ENCODE measurements at regions not wholly inside any gene's neighbourhood (a gene's known extent, or its start where the extent isn't known, plus 50 kb on each side); places are given as distances from the start of the nearest gene placed in this dataset.

DNA sequence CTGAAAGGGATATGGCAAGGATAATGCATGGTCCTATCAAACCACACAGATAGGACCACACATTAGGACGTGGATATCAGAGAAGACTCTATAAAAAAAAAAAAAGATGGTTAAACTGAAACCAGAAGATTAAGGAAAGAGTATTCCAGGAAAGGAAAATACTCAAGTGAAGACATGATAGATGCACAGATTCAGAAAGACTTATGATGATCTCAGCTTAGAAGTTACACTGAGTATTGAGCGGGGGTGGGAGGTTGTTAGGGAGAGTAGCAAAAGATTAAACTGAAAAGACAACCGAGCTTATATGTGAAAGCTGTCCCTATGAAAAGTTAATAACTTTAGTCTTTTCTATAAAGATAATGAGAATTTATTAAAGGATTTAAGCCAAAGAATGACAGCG, 211.0 kb upstream of the EMCN start:
- Mint-ChIP-seq H3K27ac (ENCODE audit: low read depth) (no peak overlapping the region), H3K27me3 (no peaks in the 10 kb centered on the region), H3K36me3 (ENCODE audit: insufficient read depth) (no peaks in the 10 kb centered on the region), H3K9me3 (peaks cover 3% of the 10 kb centered on the region), H3K4me3 (no peak overlapping the region), H3K4me1 (no peaks in the 10 kb centered on the region)
- no peak for ATAC-seq (replicated peaks; ENCODE audit: extremely low read depth, poor library complexity, severe bottlenecking)
- no peak for DNase-seq (ENCODE audit: low spot score in 2 of 2)

DNA sequence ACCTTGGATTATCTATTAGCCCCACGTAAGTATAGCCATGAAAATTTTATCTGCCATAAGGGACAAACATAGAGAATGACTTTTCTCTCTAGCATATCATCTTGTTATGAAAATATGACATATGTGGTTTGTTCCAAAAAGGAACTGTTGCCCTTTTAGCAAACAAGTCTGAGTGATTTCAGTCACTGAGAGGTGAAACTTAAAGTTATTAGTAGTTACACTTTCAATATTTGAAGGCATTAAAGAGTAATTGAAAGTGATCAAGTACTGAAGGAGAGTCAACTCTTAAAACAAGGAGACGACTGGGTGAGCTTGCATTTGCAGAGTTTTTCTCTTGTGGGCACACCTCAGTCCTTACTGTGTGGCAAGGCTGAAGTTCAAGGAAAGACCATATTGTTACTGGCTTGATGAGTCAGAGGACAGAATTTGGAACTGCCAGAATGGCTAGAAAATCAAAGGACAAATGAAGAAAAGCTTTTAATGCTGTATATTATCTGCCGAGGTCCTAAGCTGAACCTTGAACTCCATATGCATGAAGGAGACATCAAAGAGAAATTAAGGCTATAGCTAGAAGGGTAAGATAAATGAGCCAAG, 205.1 kb upstream of the EMCN start:
- H3K27ac Mint-ChIP-seq (ENCODE audit: low read depth): no peak overlapping the region
- peaks cover 34% of the 10 kb centered on the region for H3K27me3 Mint-ChIP-seq
- DNase-seq (ENCODE audit: low spot score in 2 of 2) (no peak), ATAC-seq (replicated peaks; ENCODE audit: extremely low read depth, poor library complexity, severe bottlenecking) (no peak)
- H3K4me1 Mint-ChIP-seq: no peaks in the 10 kb centered on the region
- H3K4me3 Mint-ChIP-seq: no peak overlapping the region
- no peaks in the 10 kb centered on the region for H3K9me3 Mint-ChIP-seq
- H3K36me3 Mint-ChIP-seq (ENCODE audit: insufficient read depth): no peaks in the 10 kb centered on the region

DNA sequence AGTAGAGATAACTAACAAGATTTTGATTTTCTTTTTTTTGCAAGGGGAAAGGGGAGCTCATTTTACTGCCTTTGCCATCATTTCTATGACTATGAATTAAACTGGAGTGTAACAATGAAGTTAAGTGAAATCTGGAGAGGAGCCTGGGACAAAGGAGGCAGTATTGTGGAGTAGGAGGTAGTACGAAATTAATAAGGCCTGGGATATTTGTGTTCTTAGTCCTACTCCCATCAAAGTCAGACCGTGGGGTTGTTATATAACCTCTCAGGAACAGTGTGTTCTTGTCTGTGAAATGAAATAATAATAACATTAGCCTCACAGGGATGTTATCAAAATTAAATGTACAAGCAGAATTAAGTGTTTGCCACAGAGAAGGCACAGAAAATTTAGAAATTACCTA, 204.3 kb upstream of the EMCN start:
- Mint-ChIP-seq H3K27ac (ENCODE audit: low read depth) (no peak overlapping the region), H3K4me3 (no peak overlapping the region), H3K4me1 (no peaks in the 10 kb centered on the region), H3K36me3 (ENCODE audit: insufficient read depth) (no peaks in the 10 kb centered on the region), H3K9me3 (no peaks in the 10 kb centered on the region), H3K27me3 (peaks cover 34% of the 10 kb centered on the region)
- ATAC-seq (replicated peaks; ENCODE audit: extremely low read depth, poor library complexity, severe bottlenecking) (no peak), DNase-seq (ENCODE audit: low spot score in 2 of 2) (no peak)

DNA sequence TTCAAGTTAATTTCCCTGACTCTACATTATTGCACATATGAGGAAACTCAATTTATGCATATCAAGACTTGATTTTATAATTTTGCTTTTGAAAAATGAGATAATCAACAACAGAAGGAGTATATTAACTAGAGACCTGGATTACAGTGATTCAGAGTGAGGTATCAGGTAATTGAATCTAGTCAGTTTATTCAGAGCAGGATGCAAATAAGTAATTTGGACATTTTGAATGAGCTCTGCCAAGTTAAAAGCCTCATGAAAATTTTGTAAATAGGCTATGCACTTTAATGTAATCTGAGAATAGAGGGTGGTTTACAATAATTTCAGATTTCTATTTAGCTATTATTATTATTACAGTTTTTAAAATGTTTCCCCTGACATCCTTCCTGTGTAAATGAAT, 203.7 kb upstream of the EMCN start:
- peaks cover 34% of the 10 kb centered on the region for H3K27me3 Mint-ChIP-seq
- H3K4me3 Mint-ChIP-seq: no peak overlapping the region
- no peaks in the 10 kb centered on the region for H3K9me3 Mint-ChIP-seq
- no peak overlapping the region for H3K27ac Mint-ChIP-seq (ENCODE audit: low read depth)
- H3K36me3 Mint-ChIP-seq (ENCODE audit: insufficient read depth): no peaks in the 10 kb centered on the region
- H3K4me1 Mint-ChIP-seq: no peaks in the 10 kb centered on the region
- ATAC-seq (replicated peaks; ENCODE audit: extremely low read depth, poor library complexity, severe bottlenecking) (no peak), DNase-seq (ENCODE audit: low spot score in 2 of 2) (no peak)

DNA sequence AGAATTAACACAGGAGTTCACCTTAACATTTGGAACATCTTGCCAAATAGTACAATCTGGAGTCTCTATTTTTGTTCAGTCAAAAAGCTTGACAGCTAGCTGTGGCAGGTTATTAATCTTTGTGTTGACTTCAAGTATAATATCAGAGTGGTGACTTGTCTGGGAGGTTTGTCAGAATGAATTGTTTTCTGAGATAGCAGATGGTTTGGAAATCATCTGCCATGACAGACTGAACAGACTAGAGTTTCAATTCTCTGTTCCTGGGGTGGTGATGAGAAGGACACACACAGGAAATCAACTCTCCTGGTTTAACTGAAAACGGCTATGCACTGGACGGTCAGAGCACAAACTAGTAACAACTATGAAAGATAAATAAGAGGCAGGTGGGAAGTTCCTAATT, 203.3 kb upstream of the EMCN start:
- Mint-ChIP-seq H3K4me1 (no peaks in the 10 kb centered on the region), H3K27ac (ENCODE audit: low read depth) (no peak overlapping the region), H3K27me3 (peaks cover 34% of the 10 kb centered on the region), H3K4me3 (no peak overlapping the region), H3K36me3 (ENCODE audit: insufficient read depth) (no peaks in the 10 kb centered on the region), H3K9me3 (no peaks in the 10 kb centered on the region)
- DNase-seq (ENCODE audit: low spot score in 2 of 2) (no peak), ATAC-seq (replicated peaks; ENCODE audit: extremely low read depth, poor library complexity, severe bottlenecking) (no peak)

DNA sequence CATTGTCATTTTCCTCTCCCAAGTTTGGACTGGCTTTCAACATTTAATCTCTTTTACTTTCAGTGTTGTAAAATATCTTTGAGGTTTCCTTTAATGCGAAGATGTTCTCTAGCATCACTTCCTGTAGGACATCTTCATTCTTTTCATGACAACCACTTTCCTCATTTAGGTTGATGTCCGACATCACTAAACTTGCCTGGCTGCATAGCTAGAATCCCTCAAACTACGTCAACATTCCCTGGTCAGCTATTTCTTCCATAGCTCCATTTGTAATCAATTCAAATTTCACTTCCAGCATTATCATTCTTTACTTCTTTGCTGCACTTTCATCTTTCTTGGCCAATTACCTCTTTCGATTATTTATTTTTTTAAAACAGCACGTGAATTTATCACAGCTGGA, 198.6 kb upstream of the EMCN start:
- DNase-seq (ENCODE audit: low spot score in 2 of 2) (no peak), ATAC-seq (replicated peaks; ENCODE audit: extremely low read depth, poor library complexity, severe bottlenecking) (no peak)
- H3K27me3 Mint-ChIP-seq: peaks cover 11% of the 10 kb centered on the region
- H3K36me3 Mint-ChIP-seq (ENCODE audit: insufficient read depth): no peaks in the 10 kb centered on the region
- H3K4me3 Mint-ChIP-seq: no peak overlapping the region
- H3K27ac Mint-ChIP-seq (ENCODE audit: low read depth): no peak overlapping the region
- H3K9me3 Mint-ChIP-seq: peaks cover 6% of the 10 kb centered on the region
- no peaks in the 10 kb centered on the region for H3K4me1 Mint-ChIP-seq

DNA sequence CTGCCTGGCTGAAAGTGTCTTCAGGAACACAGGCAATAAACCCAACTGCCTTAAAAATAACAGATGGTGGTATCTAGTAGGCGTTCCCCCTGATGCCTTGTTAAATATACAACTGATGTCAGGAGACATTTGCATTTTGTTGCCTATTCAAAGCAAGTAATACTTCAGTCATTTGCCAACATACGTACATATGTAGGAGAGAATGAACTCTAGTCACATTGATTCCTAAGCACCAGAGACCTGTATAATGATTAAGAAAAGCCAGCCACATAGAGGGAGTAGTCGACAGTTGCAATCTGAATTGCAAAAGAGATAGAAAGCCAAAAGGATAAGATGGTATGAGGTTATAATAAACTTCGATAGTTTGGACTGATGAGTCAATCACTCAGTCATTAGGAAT, 191.0 kb upstream of the EMCN start:
- H3K4me3 Mint-ChIP-seq: no peak overlapping the region
- H3K36me3 Mint-ChIP-seq (ENCODE audit: insufficient read depth): no peaks in the 10 kb centered on the region
- no peaks in the 10 kb centered on the region for H3K4me1 Mint-ChIP-seq
- no peaks in the 10 kb centered on the region for H3K9me3 Mint-ChIP-seq
- no peak overlapping the region for H3K27ac Mint-ChIP-seq (ENCODE audit: low read depth)
- no peaks in the 10 kb centered on the region for H3K27me3 Mint-ChIP-seq
- no peak for DNase-seq (ENCODE audit: low spot score in 2 of 2)
- ATAC-seq (replicated peaks; ENCODE audit: extremely low read depth, poor library complexity, severe bottlenecking): no peak

DNA sequence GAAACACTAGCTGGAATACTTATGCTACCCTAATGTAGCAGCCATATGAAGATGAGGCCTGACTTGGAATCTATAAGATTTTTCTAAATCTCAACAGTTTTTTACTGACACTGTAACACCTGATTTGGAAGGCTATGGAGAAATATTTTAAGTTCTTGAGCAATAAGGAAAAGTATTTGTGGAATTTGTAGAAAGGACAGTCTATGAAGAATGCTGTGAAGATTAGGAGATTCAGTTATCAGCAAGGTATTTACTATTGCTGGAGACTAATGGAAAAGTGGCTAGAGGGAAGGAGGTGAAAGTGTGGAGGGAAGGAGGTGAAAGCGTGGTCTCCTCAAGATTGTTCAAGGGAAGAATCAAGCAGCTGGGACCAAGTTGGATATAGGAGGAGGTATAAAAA, 190.0 kb upstream of the EMCN start:
- H3K9me3 Mint-ChIP-seq: no peaks in the 10 kb centered on the region
- H3K36me3 Mint-ChIP-seq (ENCODE audit: insufficient read depth): no peaks in the 10 kb centered on the region
- H3K27ac Mint-ChIP-seq (ENCODE audit: low read depth): no peak overlapping the region
- DNase-seq (ENCODE audit: low spot score in 2 of 2) (no peak), ATAC-seq (replicated peaks; ENCODE audit: extremely low read depth, poor library complexity, severe bottlenecking) (no peak)
- no peaks in the 10 kb centered on the region for H3K4me1 Mint-ChIP-seq
- H3K27me3 Mint-ChIP-seq: no peaks in the 10 kb centered on the region
- no peak overlapping the region for H3K4me3 Mint-ChIP-seq

DNA sequence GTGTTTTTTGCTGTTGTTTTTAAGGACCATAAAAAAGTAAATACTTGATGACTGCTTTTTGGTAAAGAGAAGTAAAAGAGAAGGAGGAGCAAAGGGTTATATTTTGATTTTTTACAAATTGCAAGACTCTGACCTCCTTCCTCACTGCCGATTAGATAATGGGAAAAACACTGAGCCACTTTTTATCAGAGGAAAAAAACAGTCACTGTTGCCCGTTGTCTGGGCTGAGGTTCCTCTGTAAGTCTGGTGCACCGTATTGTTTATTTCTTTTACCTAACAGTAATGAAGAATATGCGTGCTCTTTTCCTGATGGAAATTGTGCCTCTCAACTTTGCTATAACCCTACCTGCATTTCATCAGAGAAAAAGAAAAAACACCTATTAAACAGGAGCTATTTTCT, 178.7 kb upstream of the EMCN start:
- DNase-seq (ENCODE audit: low spot score in 2 of 2): no peak

DNA sequence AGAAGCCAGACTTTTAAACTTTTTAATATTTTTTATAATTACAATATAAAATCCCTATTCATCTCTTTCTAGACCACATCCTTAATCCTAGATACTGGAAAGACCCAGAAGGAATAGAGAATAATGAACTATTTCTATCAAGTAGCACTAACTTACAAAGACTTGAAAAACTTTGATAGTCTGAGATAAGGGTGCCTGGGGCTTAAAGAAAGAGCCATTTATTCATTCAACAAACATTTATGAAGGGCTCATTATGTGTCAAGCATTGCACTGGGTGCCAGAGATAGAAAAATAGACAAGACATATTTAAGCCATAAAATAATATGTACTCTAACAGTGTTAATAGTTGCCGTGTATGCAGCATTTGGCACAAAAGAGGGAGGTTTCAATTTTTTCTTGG, 178.0 kb upstream of the EMCN start:
- no peaks in the 10 kb centered on the region for H3K9me3 Mint-ChIP-seq
- H3K36me3 Mint-ChIP-seq (ENCODE audit: insufficient read depth): peaks cover 2% of the 10 kb centered on the region
- H3K27ac Mint-ChIP-seq (ENCODE audit: low read depth): no peak overlapping the region
- peaks cover 27% of the 10 kb centered on the region for H3K27me3 Mint-ChIP-seq
- no peaks in the 10 kb centered on the region for H3K4me1 Mint-ChIP-seq
- DNase-seq (ENCODE audit: low spot score in 2 of 2): no peak
- ATAC-seq (replicated peaks; ENCODE audit: extremely low read depth, poor library complexity, severe bottlenecking): no peak
- no peak overlapping the region for H3K4me3 Mint-ChIP-seq

More for the DNA sequence above, 178.7 kb upstream of the EMCN start:
- Mint-ChIP-seq H3K9me3 (no peaks in the 10 kb centered on the region), H3K4me3 (no peak overlapping the region), H3K4me1 (peaks cover under 1% of the 10 kb centered on the region), H3K27ac (ENCODE audit: low read depth) (no peak overlapping the region), H3K36me3 (ENCODE audit: insufficient read depth) (peaks cover 2% of the 10 kb centered on the region), H3K27me3 (peaks cover 27% of the 10 kb centered on the region)
- ATAC-seq (replicated peaks; ENCODE audit: extremely low read depth, poor library complexity, severe bottlenecking): no peak

DNA sequence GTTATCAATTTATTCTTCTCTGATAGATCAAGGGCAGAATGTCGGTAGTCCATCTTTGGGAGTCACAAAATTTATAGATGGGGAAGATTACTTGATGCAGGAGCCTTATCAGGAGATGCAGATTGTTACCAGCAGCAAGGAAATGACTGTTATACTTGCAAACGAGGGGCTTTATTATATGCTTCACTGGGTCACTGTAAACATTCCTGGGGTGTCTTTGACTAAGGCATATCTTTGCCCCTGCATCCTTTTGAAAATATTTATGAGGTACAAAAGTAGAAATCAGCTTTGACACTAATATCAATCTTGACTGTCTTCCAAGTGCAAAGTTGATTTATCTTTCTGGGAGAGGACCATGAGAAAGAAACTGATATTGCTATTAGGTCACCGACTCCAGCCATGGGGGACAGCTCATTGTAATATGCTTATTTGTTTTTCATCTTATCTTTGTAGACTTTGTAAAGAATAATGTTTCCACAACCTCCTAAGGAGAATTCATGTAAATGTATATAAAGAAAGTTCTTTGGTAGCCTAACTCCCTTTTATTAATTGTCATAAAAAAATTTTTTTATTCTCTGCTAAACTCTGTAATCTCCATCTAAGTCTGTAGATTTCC, 177.3 kb upstream of the EMCN start:
- ATAC-seq (replicated peaks; ENCODE audit: extremely low read depth, poor library complexity, severe bottlenecking) (no peak), DNase-seq (ENCODE audit: low spot score in 2 of 2) (no peak)
- Mint-ChIP-seq H3K4me3 (no peak overlapping the region), H3K27me3 (peaks cover 27% of the 10 kb centered on the region), H3K4me1 (no peaks in the 10 kb centered on the region), H3K9me3 (no peaks in the 10 kb centered on the region), H3K36me3 (ENCODE audit: insufficient read depth) (peaks cover 2% of the 10 kb centered on the region), H3K27ac (ENCODE audit: low read depth) (no peak overlapping the region)

DNA sequence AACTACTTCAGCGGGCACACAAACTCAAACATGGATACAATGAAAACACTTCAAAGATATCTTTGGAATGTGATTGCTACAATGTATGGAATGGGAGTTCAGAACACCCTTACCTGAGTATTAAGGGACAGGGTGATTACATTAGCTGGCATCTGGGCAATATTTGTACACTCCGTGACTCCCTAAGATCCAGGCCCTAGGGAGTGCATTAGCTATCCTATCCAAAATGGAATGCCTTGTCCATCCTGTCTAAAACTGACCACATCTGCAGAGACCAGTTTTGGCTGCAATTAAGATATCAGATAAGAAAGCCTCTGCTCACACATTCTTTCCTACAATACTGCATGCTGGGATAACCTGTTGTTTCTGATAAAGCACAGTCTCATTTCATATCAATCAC, 176.6 kb upstream of the EMCN start:
- DNase-seq (ENCODE audit: low spot score in 2 of 2): no peak
- Mint-ChIP-seq H3K4me1 (no peaks in the 10 kb centered on the region), H3K36me3 (ENCODE audit: insufficient read depth) (peaks cover 2% of the 10 kb centered on the region), H3K9me3 (no peaks in the 10 kb centered on the region), H3K4me3 (no peak overlapping the region), H3K27me3 (peaks cover 27% of the 10 kb centered on the region), H3K27ac (ENCODE audit: low read depth) (no peak overlapping the region)
- ATAC-seq (replicated peaks; ENCODE audit: extremely low read depth, poor library complexity, severe bottlenecking): no peak

DNA sequence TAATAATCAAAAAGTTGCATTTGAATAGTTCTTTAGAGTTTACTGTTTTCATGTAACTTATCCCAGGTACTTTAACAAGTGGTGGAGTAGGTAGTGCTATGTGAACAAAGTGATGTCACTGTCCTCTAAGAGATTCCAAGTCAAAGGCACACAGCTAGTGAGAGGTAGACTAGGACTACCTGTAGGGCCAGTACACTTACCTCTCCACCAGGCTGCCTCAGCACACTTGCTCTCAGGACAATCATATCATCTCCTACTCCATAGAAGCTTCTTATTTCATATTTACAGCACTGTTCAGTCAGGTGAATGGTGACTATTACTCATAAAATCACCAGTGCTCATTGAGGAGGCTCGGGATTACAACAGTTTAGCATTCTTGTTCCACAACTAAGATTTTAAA, 173.0 kb upstream of the EMCN start:
- no peak overlapping the region for H3K27ac Mint-ChIP-seq (ENCODE audit: low read depth)
- ATAC-seq (replicated peaks; ENCODE audit: extremely low read depth, poor library complexity, severe bottlenecking) (no peak), DNase-seq (ENCODE audit: low spot score in 2 of 2) (no peak)
- H3K4me1 Mint-ChIP-seq: no peaks in the 10 kb centered on the region
- H3K9me3 Mint-ChIP-seq: no peaks in the 10 kb centered on the region
- H3K36me3 Mint-ChIP-seq (ENCODE audit: insufficient read depth): peaks cover 2% of the 10 kb centered on the region
- no peak overlapping the region for H3K4me3 Mint-ChIP-seq
- H3K27me3 Mint-ChIP-seq: peaks cover 18% of the 10 kb centered on the region
